HEK293 (cell line): ENCODE measurements at regions not wholly inside any gene's neighbourhood (a gene's known extent, or its start where the extent isn't known, plus 50 kb on each side); places are given as distances from the start of the nearest gene placed in this dataset.

Experiments
- CTCF ChIA-PET: fragments of 350-600 bp; formaldehyde crosslinking; extraction: SDS; loops from one replicate; lab custom pipeline; 2021; ENCODE audit warnings: antibody characterized with exemption; lab: Yijun Ruan, JAX
- POLR2A ChIA-PET: fragments of 300-600 bp; formaldehyde crosslinking; extraction: SDS; loops from one replicate; lab custom pipeline; 2020; ENCODE audit warnings: antibody characterized with exemption, inconsistent platforms; lab: Yijun Ruan, JAX
- H3K27ac ChIP-seq: fragments of 200-500 bp; sonication (Bioruptor generic); 2 replicates; pipeline ENCODE4 v1.5.1; 2014; ENCODE audit warnings: low read depth, low read length, control low read depth, inconsistent platforms; ENCODE audit errors: extremely low read depth
- H3K36me3 ChIP-seq, 2 experiments: fragments of 200-500 bp in 1 of 2; sonication (Bioruptor generic) in 1 of 2; 1 replicate in 1 of 2; 2 replicates in 1 of 2; pipeline ENCODE4 v1.5.1; 2014 to 2017; ENCODE audit warnings: inconsistent platforms in 2 of 2, low read length in 2 of 2; ENCODE audit not compliant: control insufficient read depth in 2 of 2, insufficient read depth in 1 of 2
- H3K4me1 ChIP-seq: fragments of 200-500 bp; sonication (Bioruptor generic); 2 replicates; pipeline ENCODE4 v1.5.1; 2014; ENCODE audit warnings: mild to moderate bottlenecking, low read length, inconsistent platforms; ENCODE audit not compliant: control insufficient read depth, insufficient read depth
- H3K4me3 ChIP-seq: 2 replicates; pipeline ENCODE4 v1.5.1; 2011; ENCODE audit warnings: low read depth, mild to moderate bottlenecking, control low read depth, low read length, moderate library complexity
- H3K9me3 ChIP-seq: fragments of 200-500 bp; sonication (Bioruptor generic); 2 replicates; pipeline ENCODE4 v1.5.1; 2014; ENCODE audit warnings: low read depth, low read length, inconsistent platforms; ENCODE audit not compliant: control insufficient read depth, insufficient read depth
- KLF1 ChIP-seq: fragments of 450-650 bp; formaldehyde crosslinking; IDR thresholded peaks from 2 replicates; pipeline ENCODE4 v1.5.1; 2016; ENCODE audit warnings: missing biosample characterization, missing genetic modification characterization
- KLF7 ChIP-seq: fragments of 450-650 bp; formaldehyde crosslinking; IDR thresholded peaks from 2 replicates; pipeline ENCODE4 v1.5.1; 2016; ENCODE audit warnings: missing biosample characterization, missing genetic modification characterization, borderline replicate concordance
- REPIN1 ChIP-seq: fragments of 450-650 bp; formaldehyde crosslinking; IDR thresholded peaks from 2 replicates; pipeline ENCODE4 v1.5.1; 2017; ENCODE audit warnings: missing biosample characterization, missing genetic modification characterization, low read depth
- SALL2 ChIP-seq: fragments of 450-650 bp; formaldehyde crosslinking; IDR thresholded peaks from 2 replicates; pipeline ENCODE4 v1.5.0; 2017; ENCODE audit warnings: missing biosample characterization, mild to moderate bottlenecking, missing genetic modification characterization, borderline replicate concordance
- SETDB1 ChIP-seq: IDR thresholded peaks from one replicate; pipeline ENCODE4 v1.6.1; 2017; ENCODE audit warnings: mild to moderate bottlenecking, low read length, moderate library complexity, mixed read lengths; ENCODE audit not compliant: insufficient read length
- TRIM28 ChIP-seq: IDR thresholded peaks from 2 replicates; pipeline ENCODE4 v1.6.1; 2011; ENCODE audit warnings: low read length, control low read depth, borderline replicate concordance
- YY1 ChIP-seq: fragments of 450-650 bp; formaldehyde crosslinking; IDR thresholded peaks from 2 replicates; pipeline ENCODE4 v1.5.1; 2018; ENCODE audit warnings: missing biosample characterization, missing genetic modification characterization
- ZBTB8A ChIP-seq: fragments of 450-650 bp; formaldehyde crosslinking; IDR thresholded peaks from 2 replicates; pipeline ENCODE4 v1.5.1; 2016; ENCODE audit warnings: missing biosample characterization, missing genetic modification characterization
- ZNF10 ChIP-seq: fragments of 450-650 bp; formaldehyde crosslinking; IDR thresholded peaks from 2 replicates; pipeline ENCODE4 v1.5.1; 2017; ENCODE audit warnings: missing biosample characterization, missing genetic modification characterization
- ZNF112 ChIP-seq: fragments of 450-650 bp; formaldehyde crosslinking; IDR thresholded peaks from 2 replicates; pipeline ENCODE4 v1.5.0; 2017; ENCODE audit warnings: missing biosample characterization, missing genetic modification characterization
- ZNF121 ChIP-seq: fragments of 450-650 bp; formaldehyde crosslinking; IDR thresholded peaks from 2 replicates; pipeline ENCODE4 v1.5.1; 2016; ENCODE audit warnings: missing biosample characterization, missing genetic modification characterization
- ZNF133 ChIP-seq: fragments of 450-650 bp; formaldehyde crosslinking; IDR thresholded peaks from 2 replicates; pipeline ENCODE4 v1.5.1; 2016; ENCODE audit warnings: missing biosample characterization, missing genetic modification characterization
- ZNF146 ChIP-seq: fragments of 450-650 bp; formaldehyde crosslinking; IDR thresholded peaks from 2 replicates; pipeline ENCODE4 v1.5.1; 2016; ENCODE audit warnings: missing biosample characterization, missing genetic modification characterization
- ZNF175 ChIP-seq: fragments of 450-650 bp; formaldehyde crosslinking; IDR thresholded peaks from 2 replicates; pipeline ENCODE4 v1.5.1; 2016; ENCODE audit warnings: missing biosample characterization, missing genetic modification characterization
- ZNF19 ChIP-seq: fragments of 450-650 bp; formaldehyde crosslinking; IDR thresholded peaks from 2 replicates; pipeline ENCODE4; 2016; ENCODE audit warnings: missing biosample characterization, missing genetic modification characterization, low read depth
- ZNF214 ChIP-seq: fragments of 450-650 bp; formaldehyde crosslinking; IDR thresholded peaks from 2 replicates; pipeline ENCODE4 v1.5.1; 2017; ENCODE audit warnings: missing biosample characterization, mild to moderate bottlenecking, missing genetic modification characterization, borderline replicate concordance
- ZNF24 ChIP-seq: fragments of 450-650 bp; formaldehyde crosslinking; IDR thresholded peaks from 2 replicates; pipeline ENCODE4 v1.5.1; 2016; ENCODE audit warnings: missing biosample characterization, missing genetic modification characterization
- ZNF248 ChIP-seq: fragments of 450-650 bp; formaldehyde crosslinking; IDR thresholded peaks from 2 replicates; pipeline ENCODE4 v1.5.1; 2017; ENCODE audit warnings: missing biosample characterization, missing genetic modification characterization
- ZNF311 ChIP-seq: fragments of 450-650 bp; formaldehyde crosslinking; IDR thresholded peaks from 2 replicates; pipeline ENCODE4 v1.5.1; 2017; ENCODE audit warnings: missing biosample characterization, missing genetic modification characterization, borderline replicate concordance
- ZNF501 ChIP-seq: fragments of 450-650 bp; formaldehyde crosslinking; IDR thresholded peaks from 2 replicates; pipeline ENCODE4 v1.5.1; 2016; ENCODE audit warnings: missing biosample characterization, missing genetic modification characterization
- ZNF548 ChIP-seq: fragments of 450-650 bp; formaldehyde crosslinking; IDR thresholded peaks from 2 replicates; pipeline ENCODE4 v1.5.1; 2016; ENCODE audit warnings: missing biosample characterization, missing genetic modification characterization
- ZNF555 ChIP-seq: fragments of 450-650 bp; formaldehyde crosslinking; conservative IDR thresholded peaks from 2 replicates; pipeline ENCODE4 v1.5.1; 2017; ENCODE audit warnings: missing biosample characterization, mild to moderate bottlenecking, missing genetic modification characterization, inconsistent platforms
- ZNF624 ChIP-seq: fragments of 450-650 bp; formaldehyde crosslinking; IDR thresholded peaks from 2 replicates; pipeline ENCODE4 v1.5.1; 2017; ENCODE audit warnings: missing biosample characterization, missing genetic modification characterization
- ZNF843 ChIP-seq: fragments of 450-650 bp; formaldehyde crosslinking; IDR thresholded peaks from 2 replicates; pipeline ENCODE4 v1.5.1; 2016; ENCODE audit warnings: missing biosample characterization, missing genetic modification characterization
- TF ChIP-seq, protein P1 (sequence below): fragments of 450-650 bp; formaldehyde crosslinking; IDR thresholded peaks from 2 replicates; pipeline ENCODE4 v1.5.1; 2017; ENCODE audit warnings: missing biosample characterization, missing genetic modification characterization
- TF ChIP-seq, protein P2 (sequence below): fragments of 450-650 bp; formaldehyde crosslinking; IDR thresholded peaks from 2 replicates; pipeline ENCODE4 v1.5.1; 2016; ENCODE audit warnings: missing biosample characterization, missing genetic modification characterization
- TF ChIP-seq, protein P3 (sequence below): fragments of 450-650 bp; formaldehyde crosslinking; IDR thresholded peaks from 2 replicates; pipeline ENCODE4 v1.5.1; 2016; ENCODE audit warnings: missing biosample characterization, missing genetic modification characterization

DNA sequence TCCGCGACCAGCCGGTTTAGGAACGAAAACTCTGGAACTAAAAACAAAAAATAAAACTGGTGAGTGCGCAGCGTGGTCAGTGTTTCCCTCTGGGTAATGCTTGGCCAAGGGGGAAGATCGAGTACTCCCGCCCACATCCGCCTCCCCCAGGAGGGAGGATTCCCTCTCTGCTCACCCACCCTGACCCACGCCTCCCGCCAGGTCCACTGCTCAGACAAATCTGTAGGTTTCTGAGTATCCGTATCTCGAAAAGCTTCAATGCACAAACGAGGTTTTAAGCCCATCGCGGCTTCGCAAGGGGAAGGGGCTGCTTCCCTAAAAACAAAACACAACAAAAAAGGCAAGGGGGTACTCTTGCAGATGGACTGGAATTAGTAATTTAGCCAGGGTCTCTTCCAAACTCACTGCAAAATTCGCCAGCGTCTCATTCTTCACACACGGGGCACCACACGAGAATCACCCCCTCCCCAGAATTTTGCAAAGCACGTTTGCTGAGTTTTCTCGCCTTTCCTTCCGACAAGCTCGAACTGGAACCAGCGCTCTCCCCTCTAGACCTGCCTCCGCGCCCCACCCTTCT lies 75.2 kb downstream of the INSIG1 start:
- ChIA-PET CTCF (interaction anchor here (0.6 to 1.4 kb wide), 3 partner anchors 28 to 712 kb away, joined by 4 read pairs; no protein-coding TSS in a partner anchor), POLR2A (no interaction called here)
- Histone ChIP-seq H3K4me3 (no peak overlapping the region), H3K27ac (no peak overlapping the region), H3K36me3 (no peaks in the 10 kb centered on the region), H3K9me3 (no peaks in the 10 kb centered on the region), H3K4me1 (no peaks in the 10 kb centered on the region; the same call in 1 of the 2 replicates)
- no peak for TF ChIP-seq KLF1
- no peak for TF ChIP-seq ZNF133 (tag by site-specific recombination)
- TF ChIP-seq ZNF175 (tag by site-specific recombination): no peak
- no peak for TF ChIP-seq ZNF555
- TF ChIP-seq KLF7 (tag by site-specific recombination): no peak
- TF ChIP-seq ZNF10 (tag by site-specific recombination): no peak
- no peak for TF ChIP-seq ZNF146 (tag by site-specific recombination)
- TF ChIP-seq YY1 (tag by site-specific recombination): no peak
- TF ChIP-seq, protein P1, sequence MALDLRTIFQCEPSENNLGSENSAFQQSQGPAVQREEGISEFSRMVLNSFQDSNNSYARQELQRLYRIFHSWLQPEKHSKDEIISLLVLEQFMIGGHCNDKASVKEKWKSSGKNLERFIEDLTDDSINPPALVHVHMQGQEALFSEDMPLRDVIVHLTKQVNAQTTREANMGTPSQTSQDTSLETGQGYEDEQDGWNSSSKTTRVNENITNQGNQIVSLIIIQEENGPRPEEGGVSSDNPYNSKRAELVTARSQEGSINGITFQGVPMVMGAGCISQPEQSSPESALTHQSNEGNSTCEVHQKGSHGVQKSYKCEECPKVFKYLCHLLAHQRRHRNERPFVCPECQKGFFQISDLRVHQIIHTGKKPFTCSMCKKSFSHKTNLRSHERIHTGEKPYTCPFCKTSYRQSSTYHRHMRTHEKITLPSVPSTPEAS: no peak
- no peak for TF ChIP-seq ZNF548 (tag by site-specific recombination)
- TF ChIP-seq, protein P2, sequence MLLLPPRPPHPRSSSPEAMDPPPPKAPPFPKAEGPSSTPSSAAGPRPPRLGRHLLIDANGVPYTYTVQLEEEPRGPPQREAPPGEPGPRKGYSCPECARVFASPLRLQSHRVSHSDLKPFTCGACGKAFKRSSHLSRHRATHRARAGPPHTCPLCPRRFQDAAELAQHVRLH (tag by site-specific recombination): no peak
- TF ChIP-seq ZNF19 (tag by site-specific recombination): no peak
- no peak for TF ChIP-seq ZNF24 (tag by site-specific recombination)
- no peak for TF ChIP-seq ZNF248 (tag by site-specific recombination)
- no peak for TF ChIP-seq ZNF311 (tag by site-specific recombination)
- TF ChIP-seq, protein P3, sequence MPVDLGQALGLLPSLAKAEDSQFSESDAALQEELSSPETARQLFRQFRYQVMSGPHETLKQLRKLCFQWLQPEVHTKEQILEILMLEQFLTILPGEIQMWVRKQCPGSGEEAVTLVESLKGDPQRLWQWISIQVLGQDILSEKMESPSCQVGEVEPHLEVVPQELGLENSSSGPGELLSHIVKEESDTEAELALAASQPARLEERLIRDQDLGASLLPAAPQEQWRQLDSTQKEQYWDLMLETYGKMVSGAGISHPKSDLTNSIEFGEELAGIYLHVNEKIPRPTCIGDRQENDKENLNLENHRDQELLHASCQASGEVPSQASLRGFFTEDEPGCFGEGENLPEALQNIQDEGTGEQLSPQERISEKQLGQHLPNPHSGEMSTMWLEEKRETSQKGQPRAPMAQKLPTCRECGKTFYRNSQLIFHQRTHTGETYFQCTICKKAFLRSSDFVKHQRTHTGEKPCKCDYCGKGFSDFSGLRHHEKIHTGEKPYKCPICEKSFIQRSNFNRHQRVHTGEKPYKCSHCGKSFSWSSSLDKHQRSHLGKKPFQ (tag by site-specific recombination): no peak
- TF ChIP-seq ZNF112 (tag by site-specific recombination): no peak
- TF ChIP-seq SETDB1: no peak

DNA sequence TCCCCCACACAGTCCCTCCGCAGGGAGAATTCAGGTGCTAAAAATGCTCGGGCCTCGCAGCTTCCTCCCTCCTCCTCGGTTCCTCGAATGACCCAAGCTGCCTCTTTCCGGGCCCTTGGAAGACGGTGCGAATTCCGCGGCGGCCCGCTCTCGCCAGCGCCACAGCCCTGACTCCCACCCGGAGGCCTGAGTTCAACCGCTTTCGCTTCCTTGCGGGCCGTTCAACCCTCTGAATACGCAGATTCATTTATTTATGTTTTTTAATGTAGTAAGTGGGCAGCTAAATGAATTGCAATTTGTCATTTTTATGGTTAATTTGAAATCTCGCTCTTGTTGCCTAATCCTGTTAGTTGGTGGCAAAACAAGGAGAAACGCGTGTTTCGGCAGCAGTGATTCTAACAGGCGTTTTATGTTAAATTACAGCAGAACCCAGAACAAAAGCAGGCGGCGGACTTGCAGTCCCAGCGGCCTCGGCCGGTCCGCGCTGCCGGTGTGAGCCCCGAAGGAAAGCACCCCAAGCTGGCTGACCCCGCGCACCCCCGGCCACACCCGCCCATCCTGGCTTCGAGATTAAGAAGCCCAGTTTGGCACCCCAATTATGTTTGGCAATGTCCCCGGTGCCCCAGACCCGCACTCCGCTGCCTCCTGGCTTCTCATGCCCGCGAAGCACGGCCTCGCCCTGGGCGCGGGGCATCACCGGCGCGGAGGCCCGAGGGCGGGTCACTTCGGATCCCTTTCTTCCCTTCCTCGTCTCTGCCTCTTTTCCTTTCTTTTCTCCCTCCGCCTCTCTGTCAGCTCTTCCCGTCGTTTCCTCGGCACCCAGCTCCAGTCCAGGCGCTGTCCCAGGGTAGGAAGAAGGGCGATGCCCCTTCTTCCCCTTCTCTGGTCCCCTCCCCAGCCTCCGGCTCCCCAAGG lies 75.9 kb downstream of the INSIG1 start:
- no peak for TF ChIP-seq ZNF248 (tag by site-specific recombination)
- TF ChIP-seq ZBTB8A (tag by site-specific recombination): no peak
- no peak for TF ChIP-seq ZNF214 (tag by site-specific recombination)
- no peak for TF ChIP-seq ZNF624 (tag by site-specific recombination)
- TF ChIP-seq SALL2: no peak
- no peak for TF ChIP-seq TRIM28
- no peak for TF ChIP-seq ZNF501 (tag by site-specific recombination)
- TF ChIP-seq ZNF843 (tag by site-specific recombination): no peak
- no peak for TF ChIP-seq ZNF121
- TF ChIP-seq REPIN1: no peak
- TF ChIP-seq, all 188 proteins: peak for 0
- H3K9me3 ChIP-seq: no peaks in the 10 kb centered on the region
- no peaks in the 10 kb centered on the region for H3K36me3 ChIP-seq
- no peak overlapping the region for H3K27ac ChIP-seq
- no peaks in the 10 kb centered on the region; the same call in 1 of the 2 replicates for H3K4me1 ChIP-seq
- CTCF ChIA-PET: interaction anchor here (0.6 kb wide), 2 partner anchors 348 to 711 kb away, joined by 4 read pairs; no protein-coding TSS in a partner anchor
- H3K4me3 ChIP-seq: no peak overlapping the region
- POLR2A ChIA-PET: no interaction called here
